ENCODE measurements at regions not wholly inside any gene's neighbourhood (a gene's known extent, or its start where the extent isn't known, plus 50 kb on each side); places are given as distances from the start of the nearest gene placed in this dataset.

DNA sequence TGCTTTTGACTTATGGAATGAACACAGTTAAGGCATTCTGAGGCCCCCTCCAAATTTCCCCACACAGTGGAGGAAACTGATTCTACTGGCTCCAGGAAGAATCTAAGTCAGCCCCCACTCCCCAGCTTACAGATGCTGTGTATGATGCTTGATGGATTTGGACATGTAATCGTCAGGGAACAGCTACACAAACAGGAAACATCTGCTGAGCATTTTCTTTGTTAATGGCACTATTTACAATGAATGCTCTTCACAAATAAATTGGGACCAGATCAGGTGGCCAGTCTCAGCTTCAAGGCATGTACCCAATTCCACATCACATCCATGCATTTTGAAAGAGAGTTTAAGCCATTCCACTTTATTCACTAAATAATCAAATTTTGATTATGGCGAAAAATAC lies 562.3 kb downstream of the SOX11 start:
- 7% methylated on average over 2 of the region's 2 CpGs for WGBS (ENCODE audit: low lambda C conversion rate)
- Histone ChIP-seq H3K27me3 (ENCODE audit: insufficient read depth) (no peaks in the 10 kb centered on the region), H3K9ac (no peak overlapping the region), H2AFZ (ENCODE audit: low read depth) (no peak overlapping the region), H3K4me1 (ENCODE audit: control insufficient read depth in 1 of 2, insufficient read depth in 2 of 2, low read depth in 1 of 2, low read length in 1 of 2) (peaks cover 0 to 7% of the 10 kb centered on the region in 2 experiments; a peak in 2 of 4 replicates), H3K4me3 (ENCODE audit: low read depth in 2 of 2, low read length in 1 of 2) (no peak overlapping the region), H3K27ac (ENCODE audit: low read depth in 2 of 2, low read length in 1 of 2) (peak overlapping the region in 1 of 2 experiments; percentile 66; a peak in 2 of 4 replicates), H3K4me2 (no peak overlapping the region), H3K9me2 (no peaks in the 10 kb centered on the region), H4K20me1 (ENCODE audit: insufficient read depth) (no peaks in the 10 kb centered on the region), H3K9me3 (no peaks in the 10 kb centered on the region), H3K36me3 (replicated peaks in 1 of 2; ENCODE audit: control insufficient read depth in 1 of 2, insufficient read depth in 2 of 2, low read length in 1 of 2) (no peaks in the 10 kb centered on the region), H3K79me2 (ENCODE audit: insufficient read depth) (no peaks in the 10 kb centered on the region), H3F3A (replicated peaks; ENCODE audit: insufficient read depth) (no peaks in the 10 kb centered on the region)
- peak in 1 of 2 experiments; percentile 86; a peak in 1 of 4 replicates for TF ChIP-seq EP300 (IDR thresholded peaks at IDR 0.05; ENCODE audit: borderline replicate concordance in 1 of 2, low read depth in 1 of 2, low read length in 1 of 2)
- TF ChIP-seq RFX5 (IDR thresholded peaks at IDR 0.05; ENCODE audit: low read length) = 0 out of 2 replicates have a peak, but pooled peaks have one; percentile 27
- TF ChIP-seq EZH2phosphoT487 (IDR thresholded peaks at IDR 0.05; ENCODE audit: borderline replicate concordance, low read depth) = no peak
- TF ChIP-seq RCOR1 (IDR thresholded peaks at IDR 0.05; ENCODE audit: low read length) = peak; percentile 63; the same call in 1 of the 2 replicates
- TF ChIP-seq MEF2A (IDR thresholded peaks at IDR 0.05; ENCODE audit: borderline replicate concordance, low read depth) = no peak
- TF ChIP-seq POLR2AphosphoS5 (IDR thresholded peaks at IDR 0.05; ENCODE audit: low read depth, low read length) = no peak
- no peak for TF ChIP-seq NRF1 (IDR thresholded peaks at IDR 0.05; ENCODE audit: low read depth, low read length)
- peak; percentile 31; the same call in 1 of the 2 replicates for TF ChIP-seq MXI1 (IDR thresholded peaks at IDR 0.05; ENCODE audit: low read depth, low read length)
- ChIA-PET CTCF (no interaction called here), POLR2A (no interaction called here)
- DNase-seq = peak; percentile 65

DNA sequence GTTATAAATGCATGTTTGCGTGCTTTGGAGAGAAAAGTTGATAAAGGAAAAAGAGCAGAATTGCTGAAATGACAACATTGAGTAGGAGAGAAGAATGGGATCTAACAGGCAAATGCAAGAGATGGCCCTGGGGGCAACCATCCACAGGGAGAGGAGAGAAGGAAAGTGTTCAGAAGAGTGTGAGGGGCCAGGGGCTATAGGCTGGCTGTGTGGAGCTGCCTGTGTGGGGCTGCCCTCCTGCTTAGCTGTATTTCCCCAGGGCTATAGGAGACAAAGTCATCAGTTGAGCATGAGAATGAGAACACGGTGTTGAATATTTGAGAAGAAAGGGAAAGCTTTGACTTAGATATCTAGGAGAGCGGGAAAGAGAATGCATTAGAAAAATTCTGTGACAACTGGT lies 572.0 kb downstream of the SOX11 start:
- WGBS (ENCODE audit: low lambda C conversion rate) = 26% methylated on average over 3 of the region's 3 CpGs
- Histone ChIP-seq H2AFZ (ENCODE audit: low read depth) (no peak overlapping the region), H3K4me2 (no peak overlapping the region), H3K4me3 (ENCODE audit: low read depth in 2 of 2, low read length in 1 of 2) (no peak overlapping the region), H3K9me3 (no peaks in the 10 kb centered on the region), H3K79me2 (ENCODE audit: insufficient read depth) (no peaks in the 10 kb centered on the region), H3K9me2 (no peaks in the 10 kb centered on the region), H4K20me1 (ENCODE audit: insufficient read depth) (no peaks in the 10 kb centered on the region), H3K27ac (ENCODE audit: low read depth in 2 of 2, low read length in 1 of 2) (no peak overlapping the region), H3K4me1 (ENCODE audit: control insufficient read depth in 1 of 2, insufficient read depth in 2 of 2, low read depth in 1 of 2, low read length in 1 of 2) (no peaks in the 10 kb centered on the region), H3K36me3 (replicated peaks in 1 of 2; ENCODE audit: control insufficient read depth in 1 of 2, insufficient read depth in 2 of 2, low read length in 1 of 2) (no peaks in the 10 kb centered on the region), H3K27me3 (ENCODE audit: insufficient read depth) (no peaks in the 10 kb centered on the region), H3F3A (replicated peaks; ENCODE audit: insufficient read depth) (no peaks in the 10 kb centered on the region), H3K9ac (no peak overlapping the region)
- TF ChIP-seq, protein P1, sequence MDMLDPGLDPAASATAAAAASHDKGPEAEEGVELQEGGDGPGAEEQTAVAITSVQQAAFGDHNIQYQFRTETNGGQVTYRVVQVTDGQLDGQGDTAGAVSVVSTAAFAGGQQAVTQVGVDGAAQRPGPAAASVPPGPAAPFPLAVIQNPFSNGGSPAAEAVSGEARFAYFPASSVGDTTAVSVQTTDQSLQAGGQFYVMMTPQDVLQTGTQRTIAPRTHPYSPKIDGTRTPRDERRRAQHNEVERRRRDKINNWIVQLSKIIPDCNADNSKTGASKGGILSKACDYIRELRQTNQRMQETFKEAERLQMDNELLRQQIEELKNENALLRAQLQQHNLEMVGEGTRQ (IDR thresholded peaks at IDR 0.05; ENCODE audit: borderline replicate concordance, low read depth, low read length) = no peak
- TF ChIP-seq RFX5 (IDR thresholded peaks at IDR 0.05; ENCODE audit: low read length) (no peak), CHD2 (IDR thresholded peaks at IDR 0.05; ENCODE audit: low read length, partially characterized antibody) (no peak), RAD21 (IDR thresholded peaks at IDR 0.05; ENCODE audit: low read length) (no peak), TCF12 (IDR thresholded peaks at IDR 0.05) (no peak), TEAD4 (IDR thresholded peaks at IDR 0.05; ENCODE audit: borderline replicate concordance, insufficient read depth) (no peak), FOXM1 (IDR thresholded peaks at IDR 0.05; ENCODE audit: low read depth) (no peak), EP300 (IDR thresholded peaks at IDR 0.05; ENCODE audit: borderline replicate concordance in 1 of 2, low read depth in 1 of 2, low read length in 1 of 2) (no peak), MEF2A (IDR thresholded peaks at IDR 0.05; ENCODE audit: borderline replicate concordance, low read depth) (no peak), RCOR1 (IDR thresholded peaks at IDR 0.05; ENCODE audit: low read length) (no peak)
- POLR2A ChIA-PET = no interaction called here
- CTCF ChIA-PET = no interaction called here
- DNase-seq = no peak

All from SK-N-SH (cell line).